RCC 7860 (cell line): ENCODE measurements at regions not wholly inside any gene's neighbourhood (a gene's known extent, or its start where the extent isn't known, plus 50 kb on each side); places are given as distances from the start of the nearest gene placed in this dataset.
A peak's percentile ranks its signal among the peaks of the same experiment; 100 is the strongest.
"Not testable (repeated sequence)": the region's sequence is repeated elsewhere in the genome, so short reads cannot be mapped to it uniquely, and the experiment has no call there.

Experiments used
- DNase-seq: peaks from one replicate; pipeline ENCODE4 v3.0.0-alpha.2; 2015; ENCODE audit warnings: low spot score
- FAIRE-seq: peaks from 2 replicates; lab custom pipeline; 2012; peaks lifted over from hg19 to GRCh38; lab: Jason Lieb, UNC

DNA sequence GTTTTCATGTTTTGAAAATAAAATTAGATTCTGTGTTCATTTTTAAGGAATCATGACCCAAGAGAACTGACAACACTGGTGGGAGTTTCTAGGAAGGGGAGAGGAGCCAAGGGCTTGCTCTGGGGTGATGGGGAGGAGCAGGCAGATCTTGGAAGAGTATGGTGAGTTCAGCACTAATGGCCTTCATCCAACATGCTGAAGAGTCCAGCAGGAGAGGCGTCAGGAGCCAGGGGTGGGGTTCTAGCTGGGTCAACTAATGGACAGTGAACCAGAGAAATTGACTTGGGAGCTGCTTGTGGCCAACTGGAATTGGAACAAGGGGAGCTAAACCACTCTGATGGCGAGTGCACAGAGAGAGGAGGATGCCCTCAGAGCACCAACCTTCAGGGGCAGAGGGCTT, 107.1 kb downstream of the MRPL14 start:
- FAIRE-seq, result no peak
- no peak for DNase-seq

DNA sequence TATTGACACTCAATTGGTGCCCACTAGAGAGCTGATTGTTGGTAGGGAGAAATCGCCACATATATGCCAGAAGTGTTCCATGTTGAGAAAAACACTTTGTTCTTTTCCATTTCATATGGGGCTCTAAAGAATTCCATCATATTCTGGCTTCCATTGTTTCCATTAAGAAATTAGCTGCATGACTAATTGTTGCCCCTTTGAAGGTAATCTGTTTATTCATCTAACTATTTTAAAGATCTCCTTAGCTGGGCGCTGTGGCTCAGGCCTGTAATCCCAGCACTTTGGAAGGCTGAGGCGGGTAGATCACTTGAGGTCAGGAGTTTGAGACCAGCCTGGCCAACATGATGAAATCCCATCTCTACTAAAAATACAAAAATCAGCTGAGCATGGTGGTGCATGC, 109.9 kb downstream of the MRPL14 start:
- FAIRE-seq, DNase-seq: not testable (repeated sequence)

GRCh38 chr6:44016131-44016870, 111.0 kb downstream of the MRPL14 start:
- DNase-seq (no peak), FAIRE-seq (peak; percentile 50)

DNA sequence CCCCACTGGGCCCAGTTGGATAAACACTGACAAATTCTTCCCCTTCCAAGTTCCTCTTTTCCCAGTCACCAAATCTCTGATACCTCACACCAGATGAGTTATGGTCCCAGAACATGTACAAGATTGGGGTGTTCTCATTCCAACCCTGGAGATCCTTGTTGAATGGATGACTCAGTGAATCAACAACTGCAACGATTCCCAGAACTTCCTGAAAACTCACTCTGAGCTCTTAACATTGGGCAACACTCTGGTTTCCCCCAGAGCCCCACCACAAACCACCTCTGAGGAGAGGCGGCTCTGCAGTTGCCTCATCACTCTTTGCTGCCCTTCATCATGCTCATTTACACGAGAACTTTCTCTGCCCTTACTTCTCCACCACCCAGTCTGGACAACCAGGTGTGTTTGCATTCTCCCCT, 115.2 kb downstream of the MRPL14 start:
- FAIRE-seq, result peak; percentile 90

DNA sequence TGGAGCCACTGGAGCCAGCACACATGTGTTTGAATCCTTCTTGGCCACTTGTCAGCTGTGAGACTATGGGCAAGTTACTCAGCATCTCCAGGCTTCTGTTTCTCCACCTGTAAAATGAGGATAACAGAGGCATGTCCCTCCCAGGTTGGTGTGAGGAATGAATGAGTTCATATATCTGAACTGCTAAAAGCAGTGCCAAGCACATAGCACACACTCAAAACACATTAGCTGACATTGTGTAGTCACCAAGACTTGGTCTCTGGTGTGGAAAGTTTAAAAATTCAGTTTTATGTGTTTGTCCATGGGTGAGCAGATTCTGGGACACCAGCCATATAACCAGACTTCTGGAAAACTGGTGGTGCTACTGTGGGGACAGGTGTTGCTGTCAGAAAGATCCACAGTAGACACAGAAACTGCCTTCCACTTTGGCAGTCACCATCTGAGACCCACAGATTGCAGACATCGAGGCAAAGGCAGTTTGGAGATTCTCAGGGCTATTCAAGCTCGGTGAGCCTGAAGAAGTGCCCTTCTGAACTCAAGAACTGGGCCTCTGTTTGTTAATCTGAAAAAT, 115.8 kb downstream of the MRPL14 start:
- DNase-seq, result no peak
- no peak for FAIRE-seq

More for the DNA sequence above, 115.2 kb downstream of the MRPL14 start:
- DNase-seq, result peak; percentile 92

GRCh38 chr6:44010411-44011349, 116.6 kb downstream of the MRPL14 start:
- peak; percentile 96 for FAIRE-seq
- peak; percentile 98 for DNase-seq

GRCh38 chr6:44009425-44010321, 117.6 kb downstream of the MRPL14 start:
- DNase-seq, result peak; percentile 82
- FAIRE-seq, result peak; percentile 88

DNA sequence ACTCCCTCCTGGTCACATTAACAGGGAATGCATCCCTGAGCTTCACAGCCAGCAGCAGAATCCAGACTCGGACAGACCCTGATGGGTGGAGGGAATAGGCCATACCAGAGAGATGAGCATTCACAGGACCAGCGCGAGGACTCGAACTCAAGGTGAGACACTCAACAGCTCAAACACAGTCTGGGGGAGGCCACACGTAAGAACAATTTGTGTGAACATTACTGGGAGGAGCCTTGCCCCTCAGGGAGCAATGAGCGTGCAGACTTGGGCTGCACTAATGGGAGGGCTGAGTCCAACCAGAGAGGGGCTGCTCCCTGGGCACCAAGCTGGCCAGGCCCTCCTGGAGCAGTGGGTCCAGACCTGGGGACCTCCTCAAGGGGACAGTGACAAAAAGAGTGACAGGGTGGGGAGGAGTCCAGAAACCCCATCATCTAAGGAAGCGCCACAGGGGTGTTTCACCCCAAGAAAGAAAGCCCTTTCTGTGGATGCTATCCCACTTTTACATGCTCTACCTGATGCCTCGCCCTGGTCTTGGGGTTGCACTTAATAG, 118.4 kb downstream of the MRPL14 start:
- no peak for DNase-seq

DNA sequence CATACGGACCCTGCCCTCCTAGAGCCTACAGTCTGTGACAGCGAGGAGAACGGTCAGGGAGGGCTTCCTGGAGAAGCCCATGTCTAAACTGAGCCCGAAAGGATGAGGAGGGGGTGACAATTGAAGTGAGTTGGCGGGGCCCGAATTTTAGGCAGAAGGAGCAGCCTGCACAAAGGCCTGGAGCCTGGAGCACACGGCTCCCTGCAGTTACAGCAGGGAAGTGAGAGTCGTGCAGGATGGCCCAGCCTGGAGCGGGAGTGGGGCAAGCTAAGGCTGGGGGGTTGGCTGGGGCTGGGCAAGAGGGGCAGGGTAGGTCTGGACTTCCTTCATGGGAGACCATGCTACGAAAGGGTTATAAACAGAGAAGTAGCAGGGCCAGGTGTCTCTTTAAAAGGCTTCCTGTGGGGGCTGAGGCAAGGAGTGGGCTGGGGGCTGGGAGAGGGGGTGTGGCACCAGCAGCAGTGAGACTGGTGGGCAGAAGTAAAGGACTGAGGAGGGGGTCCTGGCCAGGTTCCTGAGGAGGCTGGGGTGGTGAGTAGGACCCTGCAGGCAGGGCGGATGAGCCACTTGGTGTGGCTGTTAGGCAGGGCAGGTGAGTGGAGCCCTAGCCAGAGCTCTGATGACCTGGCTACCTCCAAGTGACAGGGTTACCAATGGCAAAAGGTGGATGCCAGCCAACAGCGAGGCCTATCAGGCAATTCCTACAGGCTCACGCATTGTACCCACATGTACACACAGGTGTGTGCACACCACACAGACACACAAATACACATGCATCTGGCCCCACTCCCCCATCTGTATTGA, 119.2 kb downstream of the MRPL14 start:
- DNase-seq, result no peak

More for the DNA sequence above, 118.4 kb downstream of the MRPL14 start:
- FAIRE-seq, result no peak

GRCh38 chr6:44006872-44007303, 120.4 kb downstream of the MRPL14 start:
- no peak for FAIRE-seq
- DNase-seq, result no peak

More for the DNA sequence above, 119.2 kb downstream of the MRPL14 start:
- FAIRE-seq, result no peak

GRCh38 chr6:44006123-44006871, 121.0 kb downstream of the MRPL14 start:
- FAIRE-seq (peak; percentile 41), DNase-seq (peak; percentile 60)

GRCh38 chr6:44005507-44005903, 121.7 kb downstream of the MRPL14 start:
- FAIRE-seq (no peak), DNase-seq (no peak)

DNA sequence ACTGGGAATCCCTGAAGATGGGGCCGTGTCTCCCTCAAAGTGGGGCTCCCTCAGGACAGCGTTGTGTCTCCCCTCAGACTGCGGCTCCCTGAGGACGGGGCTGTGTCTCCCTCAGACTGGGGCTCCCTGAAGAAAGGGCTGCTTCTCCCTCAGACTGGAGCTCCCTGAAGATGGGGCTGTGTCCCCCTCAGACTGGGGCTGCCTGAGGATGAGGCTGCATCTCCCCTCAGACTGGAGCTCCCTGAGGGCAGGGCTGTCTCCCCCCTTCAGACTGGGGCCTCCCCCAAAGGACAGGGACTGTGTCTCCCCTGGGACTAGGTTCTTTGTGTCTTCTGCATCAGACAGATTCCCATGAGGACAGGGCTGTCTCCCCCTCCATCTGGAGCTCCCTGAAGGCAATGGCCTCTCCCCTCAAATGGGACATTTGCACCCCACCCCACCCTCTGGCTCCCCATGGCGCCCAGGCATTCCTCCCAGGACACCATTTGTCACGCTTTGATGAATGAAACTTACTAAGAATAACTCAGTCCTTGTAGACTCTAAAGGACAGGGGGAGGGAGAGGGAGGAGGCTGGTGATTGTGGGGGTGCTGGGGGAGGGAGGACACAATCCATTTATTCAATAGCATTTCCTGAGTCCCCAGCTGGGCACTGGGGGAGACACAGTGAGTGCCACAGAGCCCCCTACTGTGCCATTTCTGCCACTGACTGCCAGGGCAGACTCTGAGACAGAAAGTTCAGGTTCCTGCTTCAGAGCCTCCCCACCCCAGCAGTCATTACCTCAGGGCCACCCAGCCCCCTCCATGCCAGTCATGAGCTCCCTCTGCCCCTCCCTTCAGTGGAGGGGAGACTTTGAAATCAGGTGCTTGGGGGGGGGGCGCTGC, 122.4 kb downstream of the MRPL14 start:
- DNase-seq, result peak; percentile 54

GRCh38 chr6:44004136-44004535, 123.1 kb downstream of the MRPL14 start:
- DNase-seq (no peak), FAIRE-seq (no peak)

More for the DNA sequence above, 122.4 kb downstream of the MRPL14 start:
- no peak for FAIRE-seq

GRCh38 chr6:44003345-44004061, 123.7 kb downstream of the MRPL14 start:
- peak; percentile 74 for DNase-seq

DNA sequence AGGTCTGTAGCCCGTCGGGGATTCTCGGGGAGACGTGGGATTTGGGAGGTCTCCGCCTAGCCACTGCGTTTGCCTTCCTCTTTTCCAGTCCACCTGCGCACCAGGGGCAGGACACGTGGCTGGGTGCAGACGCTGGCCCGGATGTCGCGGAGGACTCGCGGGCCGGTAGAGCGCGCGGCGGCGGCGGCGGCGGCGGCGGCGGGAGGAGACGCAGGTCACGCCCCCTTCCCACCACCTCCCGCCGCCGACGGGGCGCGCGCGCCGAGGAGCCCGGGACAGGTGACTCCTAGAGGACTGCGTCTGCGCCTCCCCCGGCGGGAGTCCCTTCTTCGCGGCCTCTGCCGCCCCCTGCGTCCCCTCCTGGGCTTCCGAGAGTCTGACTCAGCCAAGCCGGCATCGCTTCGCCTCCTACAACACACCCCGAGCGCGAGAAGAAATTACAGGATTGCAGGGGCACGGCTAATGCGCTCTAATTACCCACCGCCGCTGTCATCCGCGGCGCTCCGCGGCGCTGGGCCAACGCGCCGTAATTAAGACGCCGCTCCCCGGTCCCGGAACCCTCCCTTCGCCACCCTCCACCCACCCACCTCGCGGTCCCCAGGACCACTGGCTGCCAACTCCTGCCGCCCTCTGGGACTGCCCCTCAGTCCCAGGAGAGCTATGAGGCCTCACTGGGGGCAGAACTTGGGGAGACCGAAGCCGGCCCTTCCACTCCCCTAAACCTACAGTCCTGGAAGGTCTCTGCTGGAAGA, 124.5 kb downstream of the MRPL14 start:
- FAIRE-seq (no peak), DNase-seq (peak; percentile 80)

More at GRCh38 chr6:44003345-44004061, 123.7 kb downstream of the MRPL14 start:
- FAIRE-seq, result no peak
